H1 (cell line): ENCODE measurements at regions not wholly inside any gene's neighbourhood (a gene's known extent, or its start where the extent isn't known, plus 50 kb on each side); places are given as distances from the start of the nearest gene placed in this dataset.

ENCODE experiments used
- CTCF ChIA-PET: fragments of 300-600 bp; sonication (Branson Sonifier 250); formaldehyde crosslinking; loops from one replicate; lab custom pipeline; 2021; ENCODE audit not compliant: partially characterized antibody; lab: Charles Lee
- POLR2A ChIA-PET: fragments of 300-600 bp; sonication (Branson Sonifier 250); formaldehyde crosslinking; loops from one replicate; lab custom pipeline; 2021; ENCODE audit warnings: inconsistent platforms; ENCODE audit not compliant: partially characterized antibody; lab: Charles Lee
- DNase-seq, 2 experiments: peaks; one replicate each; pipeline versions ENCODE4 v3.0.0 to v3.0.0-alpha.2; 2010 to 2022; ENCODE audit warnings: low spot score in 2 of 2, low read depth in 1 of 2, mixed read lengths in 1 of 2
- FAIRE-seq: peaks from 2 replicates; lab custom pipeline; 2011; peaks lifted over from hg19 to GRCh38; lab: Jason Lieb, UNC
- H2AFZ ChIP-seq: 2 replicates; pipeline ENCODE4 v1.8.1; 2012; ENCODE audit warnings: low read length, inconsistent platforms
- H2AK5ac ChIP-seq: 2 replicates; pipeline ENCODE4 v1.6.1; 2013; ENCODE audit warnings: low read depth, low read length
- H2BK120ac ChIP-seq: replicated peaks from 2 replicates; pipeline ENCODE3; 2013; ENCODE audit warnings: low read depth, low read length, inconsistent platforms
- H2BK12ac ChIP-seq: 2 replicates; pipeline ENCODE4 v1.6.1; 2013; ENCODE audit warnings: low read depth, low read length
- H2BK15ac ChIP-seq: 2 replicates; pipeline ENCODE4 v1.6.1; 2013; ENCODE audit warnings: low read length
- H2BK20ac ChIP-seq: 2 replicates; pipeline ENCODE4 v1.6.1; 2013; ENCODE audit warnings: low read length
- H2BK5ac ChIP-seq: 2 replicates; pipeline ENCODE4 v1.6.1; 2013; ENCODE audit warnings: low read depth, low read length
- H3K14ac ChIP-seq: 2 replicates; pipeline ENCODE4 v1.6.1; 2013; ENCODE audit warnings: inconsistent platforms; ENCODE audit not compliant: insufficient read length
- H3K18ac ChIP-seq: 2 replicates; pipeline ENCODE4 v1.6.1; 2013; ENCODE audit warnings: low read length; ENCODE audit errors: extremely low read depth
- H3K23ac ChIP-seq: 2 replicates; pipeline ENCODE4 v1.6.1; 2013; ENCODE audit warnings: inconsistent platforms; ENCODE audit not compliant: insufficient read length
- H3K23me2 ChIP-seq: 2 replicates; pipeline ENCODE4 v1.6.1; 2013; ENCODE audit warnings: low read depth, low read length
- H3K27ac ChIP-seq: 2 replicates; pipeline ENCODE4 v1.6.1; 2011; ENCODE audit warnings: low read depth, low read length, inconsistent platforms
- H3K27me3 ChIP-seq, 4 experiments: replicated peaks in 1 of 4; 1 replicate in 1 of 4; 2 replicates in 3 of 4; pipeline versions ENCODE4 v1.6.1 to v1.8.1; 2011 to 2013; ENCODE audit warnings: low read length in 3 of 4, mild to moderate bottlenecking in 3 of 4, inconsistent platforms in 2 of 4, mixed read lengths in 2 of 4, moderate library complexity in 1 of 4; ENCODE audit not compliant: control insufficient read depth in 3 of 4, insufficient read depth in 3 of 4; ENCODE audit errors: extremely low read depth in 1 of 4
- H3K36me3 ChIP-seq, 4 experiments: 2 replicates each; pipeline versions ENCODE4 v1.6.1 to v1.8.1; 2011 to 2013; ENCODE audit warnings: mild to moderate bottlenecking in 4 of 4, low read length in 3 of 4, moderate library complexity in 2 of 4, control low read depth in 1 of 4, inconsistent platforms in 1 of 4; ENCODE audit not compliant: insufficient read depth in 4 of 4, control insufficient read depth in 2 of 4
- H3K4ac ChIP-seq: replicated peaks from 2 replicates; pipeline ENCODE3; 2013; ENCODE audit warnings: low read length, low read depth, mixed read lengths, inconsistent platforms; ENCODE audit not compliant: insufficient read length
- H3K4me1 ChIP-seq, 4 experiments: replicated peaks in 1 of 4; 1 replicate in 1 of 4; 2 replicates in 3 of 4; pipeline versions ENCODE4 v1.6.1 to v1.8.1; 2011 to 2013; ENCODE audit warnings: low read length in 3 of 4, inconsistent platforms in 2 of 4, mixed read lengths in 1 of 4; ENCODE audit not compliant: insufficient read depth in 4 of 4, control insufficient read depth in 3 of 4
- H3K4me2 ChIP-seq, 2 experiments: 2 replicates each; pipeline versions ENCODE4 v1.6.1 to v1.8.1; 2011 to 2013; ENCODE audit warnings: low read depth in 2 of 2, low read length in 2 of 2, control low read depth in 1 of 2, inconsistent platforms in 1 of 2, mild to moderate bottlenecking in 1 of 2; ENCODE audit not compliant: insufficient read depth in 1 of 2
- H3K4me3 ChIP-seq, 4 experiments: fragments of 200-600, 300-600 bp in 1 of 4; sonication (generic), shearing (Covaris generic), sonication (Bioruptor Twin) in 1 of 4; 2 replicates each; pipeline versions ENCODE4 v1.5.1 to v1.8.1; 2011 to 2016; ENCODE audit warnings: low read length in 4 of 4, low read depth in 3 of 4, control low read depth in 2 of 4, inconsistent platforms in 2 of 4, mild to moderate bottlenecking in 2 of 4, mixed read lengths in 1 of 4, moderate library complexity in 1 of 4; ENCODE audit not compliant: insufficient read depth in 2 of 4; ENCODE audit errors: extremely low read depth in 1 of 4
- H3K56ac ChIP-seq: replicated peaks from 2 replicates; pipeline ENCODE3; 2013; ENCODE audit warnings: low read depth, mild to moderate bottlenecking, mixed read lengths, low read length, inconsistent platforms; ENCODE audit not compliant: insufficient read length
- H3K79me1 ChIP-seq: 2 replicates; pipeline ENCODE4 v1.6.1; 2013; ENCODE audit warnings: low read depth, low read length, control low read depth
- H3K79me2 ChIP-seq, 2 experiments: 2 replicates each; pipeline versions ENCODE4 v1.6.1 to v1.8.1; 2012 to 2013; ENCODE audit warnings: low read length in 2 of 2, mild to moderate bottlenecking in 2 of 2, inconsistent platforms in 1 of 2; ENCODE audit not compliant: insufficient read depth in 2 of 2, control insufficient read depth in 1 of 2
- H3K9ac ChIP-seq, 4 experiments: replicated peaks in 1 of 4; 1 replicate in 1 of 4; 2 replicates in 3 of 4; pipeline versions ENCODE4 v1.6.1 to v1.8.1; 2011 to 2013; ENCODE audit warnings: low read depth in 3 of 4, low read length in 3 of 4, control low read depth in 2 of 4, mild to moderate bottlenecking in 2 of 4, moderate library complexity in 2 of 4, inconsistent platforms in 1 of 4; ENCODE audit errors: extremely low read depth in 1 of 4
- H3K9me3 ChIP-seq, 2 experiments: 2 replicates each; pipeline versions ENCODE4 v1.6.1 to v1.8.1; 2012 to 2013; ENCODE audit warnings: mild to moderate bottlenecking in 2 of 2, moderate library complexity in 2 of 2, control low read depth in 1 of 2, inconsistent platforms in 1 of 2, low read depth in 1 of 2, low read length in 1 of 2, mixed read lengths in 1 of 2; ENCODE audit not compliant: insufficient read depth in 2 of 2
- H4K20me1 ChIP-seq, 2 experiments: replicated peaks in 1 of 2; 2 replicates each; pipeline versions ENCODE3 to v1.8.1; 2011 to 2013; ENCODE audit warnings: inconsistent platforms in 2 of 2, low read length in 2 of 2, mild to moderate bottlenecking in 1 of 2; ENCODE audit not compliant: insufficient read depth in 2 of 2, control insufficient read depth in 1 of 2
- H4K5ac ChIP-seq: 2 replicates; pipeline ENCODE4 v1.6.1; 2013; ENCODE audit warnings: low read length, low read depth, mixed read lengths, inconsistent platforms; ENCODE audit not compliant: insufficient read length
- H4K8ac ChIP-seq: 2 replicates; pipeline ENCODE4 v1.8.0; 2013; ENCODE audit warnings: mild to moderate bottlenecking, moderate library complexity, low read length, inconsistent platforms; ENCODE audit not compliant: insufficient read depth; ENCODE audit errors: extremely low read depth
- H4K91ac ChIP-seq: replicated peaks from 2 replicates; pipeline ENCODE3; 2013; ENCODE audit warnings: low read length, mixed read lengths, inconsistent platforms; ENCODE audit not compliant: insufficient read length
- EGR1 ChIP-seq: IDR thresholded peaks from 2 replicates; pipeline ENCODE4 v1.6.1; 2011; ENCODE audit warnings: low read depth, low read length, borderline replicate concordance
- KDM1A ChIP-seq: fragments of 200-600, 300-600 bp; sonication (generic); IDR thresholded peaks from 2 replicates; pipeline ENCODE4 v1.7.1; 2016; ENCODE audit warnings: mild to moderate bottlenecking, low read length, borderline replicate concordance
- RXRA ChIP-seq: IDR thresholded peaks from 2 replicates; pipeline ENCODE4 v1.6.1; 2011; ENCODE audit warnings: low read depth, mild to moderate bottlenecking, low read length, moderate library complexity; ENCODE audit not compliant: insufficient read depth
- WGBS, 2 experiments: shearing (Covaris generic) in 1 of 2; methylation state at CpG; one replicate each; pipeline versions ENCODE4 v1.1.6 to v1.1.7; 2013 to 2015; ENCODE audit warnings: low lambda C conversion rate in 2 of 2, mixed read lengths in 2 of 2, inconsistent platforms in 1 of 2, low coverage in 1 of 2, missing lambda C conversion rate in 1 of 2; ENCODE audit not compliant: insufficient replicate concordance in 2 of 2, insufficient coverage in 1 of 2, insufficient read length in 1 of 2; ENCODE audit errors: extremely low coverage in 1 of 2, missing lambda C conversion rate in 1 of 2; 5-methylcytosine and 5-hydroxymethylcytosine counted together

GRCh38 chr6:140542863-140543262 is 1168.4 kb upstream of the CITED2 start:
- no peak overlapping the region for H4K91ac ChIP-seq
- no peak overlapping the region for H2AK5ac ChIP-seq
- no peak overlapping the region for H3K14ac ChIP-seq
- H3K56ac ChIP-seq: no peak overlapping the region
- no peak overlapping the region for H4K8ac ChIP-seq
- POLR2A ChIA-PET: no interaction called here
- H3K27me3 ChIP-seq: no peaks in the 10 kb centered on the region
- no peak overlapping the region for H2BK12ac ChIP-seq
- no peak overlapping the region for H2BK5ac ChIP-seq
- H3K4me3 ChIP-seq: no peak overlapping the region
- WGBS, 2 experiments: 93% methylated on average over 3 of the region's 3 CpGs; no CpG with 5 or more reads in 1 of the 2 experiments
- no peaks in the 10 kb centered on the region for H4K20me1 ChIP-seq
- H4K5ac ChIP-seq: no peak overlapping the region
- no peak overlapping the region for H2BK15ac ChIP-seq
- no peaks in the 10 kb centered on the region for H3K9me3 ChIP-seq
- H3K79me2 ChIP-seq: no peaks in the 10 kb centered on the region
- DNase-seq (no peak), FAIRE-seq (no peak)
- H3K23ac ChIP-seq: no peak overlapping the region
- no peak overlapping the region for H2BK20ac ChIP-seq
- H3K27ac ChIP-seq: no peak overlapping the region
- no peak overlapping the region for H3K9ac ChIP-seq
- no peaks in the 10 kb centered on the region for H3K79me1 ChIP-seq
- TF ChIP-seq KDM1A (no peak), EGR1 (no peak), RXRA (no peak)
- TF ChIP-seq, all 59 proteins: peak for 0
- Histone ChIP-seq H3K36me3 (no peaks in the 10 kb centered on the region), H3K18ac (no peak overlapping the region), H2AFZ (no peak overlapping the region), H2BK120ac (no peak overlapping the region), H3K4me1 (peaks cover 0 to 8% (median under 1%) of the 10 kb centered on the region in 4 experiments; a peak in 2 of 7 replicates), H3K4me2 (no peak overlapping the region), H3K4ac (no peak overlapping the region), H3K23me2 (no peaks in the 10 kb centered on the region)
- CTCF ChIA-PET: no interaction called here
